ENCODE measurements at regions not wholly inside any gene's neighbourhood (a gene's known extent, or its start where the extent isn't known, plus 50 kb on each side); places are given as distances from the start of the nearest gene placed in this dataset.

GRCh38 chr11:105491394-105491793, 118.5 kb upstream of the GRIA4 start:
- Histone ChIP-seq H3K9ac (ENCODE audit: low read length) (no peak overlapping the region), H4K20me1 (ENCODE audit: insufficient read depth, low read depth, low read length) (no peaks in the 10 kb centered on the region), H3K36me3 (ENCODE audit: insufficient read depth, low read length) (no peaks in the 10 kb centered on the region), H3K79me2 (ENCODE audit: low read length) (no peaks in the 10 kb centered on the region), H2AFZ (ENCODE audit: low read length) (no peak overlapping the region), H3K27me3 (ENCODE audit: low read length) (no peaks in the 10 kb centered on the region), H3K4me3 (ENCODE audit: low read length) (no peak overlapping the region), H3K9me2 (replicated peaks; ENCODE audit: insufficient read depth, low read length) (no peaks in the 10 kb centered on the region), H3K4me2 (ENCODE audit: low read depth, low read length, poor library complexity, severe bottlenecking) (no peak overlapping the region), H3K4me1 (ENCODE audit: low read length) (no peaks in the 10 kb centered on the region), H3K9me3 (ENCODE audit: low read length) (no peaks in the 10 kb centered on the region), H3K27ac (ENCODE audit: low read length) (no peak overlapping the region)
- no peak for DNase-seq

- Histone ChIP-seq H4K20me1 (ENCODE audit: insufficient read depth, low read depth, low read length) (no peaks in the 10 kb centered on the region), H3K9me2 (replicated peaks; ENCODE audit: insufficient read depth, low read length) (no peaks in the 10 kb centered on the region), H3K79me2 (ENCODE audit: low read length) (no peaks in the 10 kb centered on the region), H3K4me2 (ENCODE audit: low read depth, low read length, poor library complexity, severe bottlenecking) (no peak overlapping the region), H3K36me3 (ENCODE audit: insufficient read depth, low read length) (no peaks in the 10 kb centered on the region), H3K9ac (ENCODE audit: low read length) (no peak overlapping the region), H2AFZ (ENCODE audit: low read length) (no peak overlapping the region), H3K4me3 (ENCODE audit: low read length) (no peak overlapping the region), H3K27me3 (ENCODE audit: low read length) (no peaks in the 10 kb centered on the region), H3K27ac (ENCODE audit: low read length) (no peak overlapping the region), H3K4me1 (ENCODE audit: low read length) (no peaks in the 10 kb centered on the region), H3K9me3 (ENCODE audit: low read length) (no peaks in the 10 kb centered on the region)
- DNase-seq, result no peak
These were observed 119.5 kb upstream of the GRIA4 start for GRCh38 chr11:105490333-105490732.

GRCh38 chr11:105489446-105489845, 120.4 kb upstream of the GRIA4 start:
- Histone ChIP-seq H3K27me3 (ENCODE audit: low read length) (no peaks in the 10 kb centered on the region), H3K36me3 (ENCODE audit: insufficient read depth, low read length) (no peaks in the 10 kb centered on the region), H3K79me2 (ENCODE audit: low read length) (no peaks in the 10 kb centered on the region), H3K4me1 (ENCODE audit: low read length) (no peaks in the 10 kb centered on the region), H3K4me3 (ENCODE audit: low read length) (no peak overlapping the region), H3K9me3 (ENCODE audit: low read length) (no peaks in the 10 kb centered on the region), H3K9me2 (replicated peaks; ENCODE audit: insufficient read depth, low read length) (no peaks in the 10 kb centered on the region), H4K20me1 (ENCODE audit: insufficient read depth, low read depth, low read length) (no peaks in the 10 kb centered on the region), H3K27ac (ENCODE audit: low read length) (no peak overlapping the region), H3K4me2 (ENCODE audit: low read depth, low read length, poor library complexity, severe bottlenecking) (no peak overlapping the region), H3K9ac (ENCODE audit: low read length) (no peak overlapping the region), H2AFZ (ENCODE audit: low read length) (no peak overlapping the region)
- no peak for DNase-seq

- DNase-seq, result no peak
- no peak overlapping the region for H3K4me3 ChIP-seq (ENCODE audit: low read length)
- no peak overlapping the region for H3K9ac ChIP-seq (ENCODE audit: low read length)
- H3K79me2 ChIP-seq (ENCODE audit: low read length), result no peaks in the 10 kb centered on the region
- H3K27me3 ChIP-seq (ENCODE audit: low read length), result no peaks in the 10 kb centered on the region
- H4K20me1 ChIP-seq (ENCODE audit: insufficient read depth, low read depth, low read length), result no peaks in the 10 kb centered on the region
- no peak overlapping the region for H2AFZ ChIP-seq (ENCODE audit: low read length)
- H3K27ac ChIP-seq (ENCODE audit: low read length), result no peak overlapping the region
- H3K36me3 ChIP-seq (ENCODE audit: insufficient read depth, low read length), result no peaks in the 10 kb centered on the region
- no peaks in the 10 kb centered on the region for H3K9me3 ChIP-seq (ENCODE audit: low read length)
- no peak overlapping the region for H3K4me2 ChIP-seq (ENCODE audit: low read depth, low read length, poor library complexity, severe bottlenecking)
- no peaks in the 10 kb centered on the region for H3K4me1 ChIP-seq (ENCODE audit: low read length)
- peaks cover 1% of the 10 kb centered on the region; the same call in 1 of the 2 replicates for H3K9me2 ChIP-seq (replicated peaks; ENCODE audit: insufficient read depth, low read length)
These were observed 122.9 kb upstream of the GRIA4 start for GRCh38 chr11:105486929-105487328.

GRCh38 chr11:105469931-105470330, 139.9 kb upstream of the GRIA4 start:
- Histone ChIP-seq H3K4me3 (ENCODE audit: low read length) (no peak overlapping the region), H3K36me3 (ENCODE audit: insufficient read depth, low read length) (no peaks in the 10 kb centered on the region), H3K9me2 (replicated peaks; ENCODE audit: insufficient read depth, low read length) (no peaks in the 10 kb centered on the region; the same call in 1 of the 2 replicates), H3K9ac (ENCODE audit: low read length) (no peak overlapping the region), H4K20me1 (ENCODE audit: insufficient read depth, low read depth, low read length) (no peaks in the 10 kb centered on the region), H3K79me2 (ENCODE audit: low read length) (no peaks in the 10 kb centered on the region), H3K27ac (ENCODE audit: low read length) (no peak overlapping the region), H3K4me2 (ENCODE audit: low read depth, low read length, poor library complexity, severe bottlenecking) (no peak overlapping the region), H3K27me3 (ENCODE audit: low read length) (no peaks in the 10 kb centered on the region), H2AFZ (ENCODE audit: low read length) (no peak overlapping the region), H3K9me3 (ENCODE audit: low read length) (no peaks in the 10 kb centered on the region), H3K4me1 (ENCODE audit: low read length) (no peaks in the 10 kb centered on the region)
- DNase-seq, result no peak

- H3K9me3 ChIP-seq (ENCODE audit: low read length), result no peaks in the 10 kb centered on the region
- H3K27ac ChIP-seq (ENCODE audit: low read length), result no peak overlapping the region
- no peaks in the 10 kb centered on the region for H4K20me1 ChIP-seq (ENCODE audit: insufficient read depth, low read depth, low read length)
- H3K79me2 ChIP-seq (ENCODE audit: low read length), result no peaks in the 10 kb centered on the region
- H2AFZ ChIP-seq (ENCODE audit: low read length), result no peak overlapping the region
- H3K4me1 ChIP-seq (ENCODE audit: low read length), result no peaks in the 10 kb centered on the region
- no peak overlapping the region for H3K4me3 ChIP-seq (ENCODE audit: low read length)
- H3K36me3 ChIP-seq (ENCODE audit: insufficient read depth, low read length), result no peaks in the 10 kb centered on the region
- no peaks in the 10 kb centered on the region for H3K27me3 ChIP-seq (ENCODE audit: low read length)
- no peak overlapping the region for H3K4me2 ChIP-seq (ENCODE audit: low read depth, low read length, poor library complexity, severe bottlenecking)
- H3K9ac ChIP-seq (ENCODE audit: low read length), result no peak overlapping the region
- H3K9me2 ChIP-seq (replicated peaks; ENCODE audit: insufficient read depth, low read length), result no peaks in the 10 kb centered on the region; the same call in 1 of the 2 replicates
- DNase-seq, result no peak
These were observed 141.7 kb upstream of the GRIA4 start for GRCh38 chr11:105468154-105468553.

- H2AFZ ChIP-seq (ENCODE audit: low read length), result no peak overlapping the region
- no peaks in the 10 kb centered on the region for H3K4me1 ChIP-seq (ENCODE audit: low read length)
- no peak overlapping the region for H3K4me2 ChIP-seq (ENCODE audit: low read depth, low read length, poor library complexity, severe bottlenecking)
- H3K9me2 ChIP-seq (replicated peaks; ENCODE audit: insufficient read depth, low read length), result no peaks in the 10 kb centered on the region; the same call in 1 of the 2 replicates
- no peak overlapping the region for H3K27ac ChIP-seq (ENCODE audit: low read length)
- no peak for DNase-seq
- H3K27me3 ChIP-seq (ENCODE audit: low read length), result no peaks in the 10 kb centered on the region
- no peak overlapping the region for H3K9ac ChIP-seq (ENCODE audit: low read length)
- H3K79me2 ChIP-seq (ENCODE audit: low read length), result no peaks in the 10 kb centered on the region
- no peaks in the 10 kb centered on the region for H4K20me1 ChIP-seq (ENCODE audit: insufficient read depth, low read depth, low read length)
- no peaks in the 10 kb centered on the region for H3K36me3 ChIP-seq (ENCODE audit: insufficient read depth, low read length)
- no peaks in the 10 kb centered on the region for H3K9me3 ChIP-seq (ENCODE audit: low read length)
- no peak overlapping the region for H3K4me3 ChIP-seq (ENCODE audit: low read length)
These were observed 143.2 kb upstream of the GRIA4 start for GRCh38 chr11:105466582-105467228.

GRCh38 chr11:105458071-105458470, 151.8 kb upstream of the GRIA4 start:
- Histone ChIP-seq H3K79me2 (ENCODE audit: low read length) (no peaks in the 10 kb centered on the region), H3K27me3 (ENCODE audit: low read length) (no peaks in the 10 kb centered on the region), H3K4me1 (ENCODE audit: low read length) (no peaks in the 10 kb centered on the region), H3K4me2 (ENCODE audit: low read depth, low read length, poor library complexity, severe bottlenecking) (no peak overlapping the region), H3K9me2 (replicated peaks; ENCODE audit: insufficient read depth, low read length) (no peaks in the 10 kb centered on the region), H3K9me3 (ENCODE audit: low read length) (peaks cover 10% of the 10 kb centered on the region; the same call in 1 of the 2 replicates), H2AFZ (ENCODE audit: low read length) (no peak overlapping the region), H3K36me3 (ENCODE audit: insufficient read depth, low read length) (no peaks in the 10 kb centered on the region), H3K27ac (ENCODE audit: low read length) (no peak overlapping the region), H3K9ac (ENCODE audit: low read length) (no peak overlapping the region), H4K20me1 (ENCODE audit: insufficient read depth, low read depth, low read length) (no peaks in the 10 kb centered on the region), H3K4me3 (ENCODE audit: low read length) (no peak overlapping the region)
- no peak for DNase-seq

Data from Karpas-422 (cell line).